ENCODE measurements at regions not wholly inside any gene's neighbourhood (a gene's known extent, or its start where the extent isn't known, plus 50 kb on each side); places are given as distances from the start of the nearest gene placed in this dataset.
A peak's percentile ranks its signal among the peaks of the same experiment; 100 is the strongest.
"Not testable (repeated sequence)": the region's sequence is repeated elsewhere in the genome, so short reads cannot be mapped to it uniquely, and the experiment has no call there.

DNA sequence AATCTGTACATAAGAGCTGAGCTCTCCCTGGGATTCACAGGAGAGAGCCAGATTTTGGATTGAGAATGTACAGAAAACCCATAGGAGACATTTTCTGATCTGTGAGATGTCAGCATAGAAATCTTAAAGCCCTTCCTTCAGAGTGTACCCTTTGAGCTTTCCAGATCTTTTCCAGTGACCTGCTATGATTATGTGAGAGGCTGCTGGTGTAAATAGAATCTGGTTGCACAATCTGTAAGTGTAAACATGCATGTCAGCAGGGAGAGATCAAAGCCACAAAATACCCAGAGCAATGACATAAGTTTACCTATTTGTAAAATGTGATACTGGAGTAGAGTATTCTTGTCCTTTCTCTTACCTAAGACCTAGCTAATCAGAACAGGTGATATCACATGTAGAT lies 471.9 kb downstream of the FOXD4L5 start:
- DNase-seq, result not testable (repeated sequence)

DNA sequence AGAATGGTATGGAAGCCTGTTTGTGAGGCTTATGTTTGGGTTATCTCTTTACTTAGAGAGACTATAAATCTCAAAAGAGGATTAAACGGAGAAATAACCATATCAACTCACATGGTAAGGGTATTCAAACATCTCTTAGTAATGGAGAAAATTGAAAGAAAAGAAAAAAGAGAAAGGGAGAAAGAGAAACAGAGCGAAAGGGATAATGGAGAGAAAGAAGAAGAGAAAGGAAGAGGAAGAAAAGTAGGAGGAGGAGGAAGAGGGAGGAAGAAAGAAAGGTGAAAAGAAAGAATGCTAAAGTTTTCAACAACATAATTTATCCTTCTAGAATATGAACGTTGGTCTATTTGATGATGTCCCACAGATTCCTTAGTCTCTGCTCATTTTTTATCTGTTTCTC lies 506.3 kb downstream of the FOXD4L5 start:
- DNase-seq, result not testable (repeated sequence)

DNA sequence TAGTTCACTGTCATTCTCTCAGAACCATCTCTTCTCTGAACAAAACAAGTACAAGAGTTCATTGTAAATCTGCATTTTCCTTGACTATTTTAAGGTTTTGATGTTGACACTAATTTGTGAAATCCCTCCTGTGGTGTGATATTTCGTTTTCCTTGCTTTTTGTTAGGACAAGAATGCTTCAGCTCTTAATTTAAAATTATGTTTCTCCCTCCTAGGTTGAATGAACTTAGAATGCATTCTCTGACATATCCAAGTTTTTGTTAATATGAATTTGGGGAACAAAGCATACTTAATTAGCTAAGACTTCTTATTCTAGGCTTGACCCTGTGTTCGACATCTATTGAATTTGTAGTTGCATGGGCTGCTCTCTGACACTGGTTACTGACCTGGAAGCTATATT lies 508.7 kb downstream of the FOXD4L5 start:
- not testable (repeated sequence) for DNase-seq

DNA sequence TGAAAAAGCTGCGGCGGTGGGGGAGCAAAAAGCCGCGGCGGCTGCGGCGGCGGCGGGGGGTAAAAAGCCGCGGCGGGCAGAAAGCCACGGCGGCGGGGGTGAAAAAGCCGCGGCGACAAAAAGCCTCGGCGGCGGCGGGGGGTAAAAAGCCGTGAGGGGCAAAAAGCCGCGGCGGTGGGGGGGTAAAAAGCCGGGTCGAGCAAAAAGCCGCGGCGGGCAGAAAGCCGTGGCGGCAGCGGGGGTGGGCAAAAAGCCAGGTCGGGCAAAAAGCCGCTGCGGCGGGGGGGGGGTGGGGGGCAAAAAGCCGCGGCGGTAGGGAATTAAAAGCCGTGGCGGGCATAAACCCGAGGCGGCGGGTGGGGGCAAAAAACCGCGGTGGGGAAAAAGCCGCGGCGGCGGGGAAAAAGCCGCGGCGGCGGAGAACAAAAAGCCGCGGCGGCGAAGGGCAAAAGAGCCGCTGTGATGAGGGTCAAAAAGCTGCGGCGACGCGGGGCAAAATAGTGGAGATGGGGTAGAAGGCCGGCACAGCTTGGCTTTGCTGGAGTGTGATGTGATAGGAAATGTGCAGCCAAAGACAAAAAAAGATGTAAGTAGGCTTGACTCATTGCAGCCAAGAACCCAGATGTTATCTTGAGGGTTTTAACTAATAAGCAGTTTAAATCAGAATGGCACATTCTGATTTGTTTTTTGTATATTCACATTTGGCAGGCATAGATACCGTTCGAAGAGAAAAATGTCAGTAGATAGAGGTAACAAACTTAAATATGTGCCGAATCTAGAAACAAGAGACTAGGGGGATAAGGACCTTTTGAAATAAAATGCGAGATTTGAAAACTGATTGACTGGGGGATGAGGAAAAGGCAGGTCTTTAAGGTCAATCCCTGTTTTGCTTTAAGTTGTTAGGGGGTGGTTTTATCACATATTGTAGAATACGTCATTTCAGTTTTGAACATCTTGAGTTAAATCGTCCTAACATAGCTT lies 509.9 kb downstream of the FOXD4L5 start:
- DNase-seq, result peak in 1 of 2 experiments; percentile 0

DNA sequence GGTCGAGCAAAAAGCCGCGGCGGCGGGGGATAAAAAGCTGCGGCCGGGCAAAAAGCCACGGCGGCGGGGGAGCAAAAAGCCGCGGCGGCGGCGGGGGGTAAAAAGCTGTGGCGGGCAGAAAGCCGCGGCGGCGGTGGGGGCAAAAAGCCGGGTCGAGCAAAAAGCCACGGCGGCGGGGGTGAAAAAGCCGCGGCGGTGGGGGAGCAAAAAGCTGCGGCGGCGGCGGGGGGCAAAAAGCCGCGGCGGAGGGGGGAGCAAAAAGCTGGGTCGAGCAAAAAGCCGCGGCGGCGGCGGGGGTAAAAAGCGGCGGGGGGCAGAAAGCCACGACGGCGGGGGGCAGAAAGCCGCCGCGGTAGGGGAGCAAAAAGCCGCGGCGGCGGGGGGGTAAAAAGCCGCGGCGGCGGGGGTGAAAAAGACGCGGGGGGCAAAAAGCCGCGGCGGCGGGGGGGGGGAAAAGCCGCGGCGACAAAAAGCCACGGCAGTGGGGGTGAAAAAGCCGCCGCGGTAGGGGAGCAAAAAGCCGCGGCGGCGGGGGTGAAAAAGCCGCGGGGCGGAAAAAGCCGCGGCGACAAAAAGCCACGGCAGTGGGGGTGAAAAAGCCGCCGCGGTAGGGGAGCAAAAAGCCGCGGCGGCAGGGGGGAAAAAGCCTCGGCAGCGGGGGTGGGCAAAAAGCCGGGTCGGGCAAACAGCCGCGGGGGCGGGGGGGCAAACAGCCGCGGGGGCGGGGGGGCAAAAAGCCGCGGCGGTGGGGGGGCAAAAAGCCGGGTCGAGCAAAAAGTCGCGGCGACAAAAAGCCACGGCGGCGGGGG lies 510.8 kb downstream of the FOXD4L5 start:
- not testable (repeated sequence) for DNase-seq

- peak in 1 of 2 experiments; percentile 0 for DNase-seq
These were observed 511.5 kb downstream of the FOXD4L5 start for GRCh38 chr9:64773491-64773931.

GRCh38 chr9:64772751-64773331 lies 512.2 kb downstream of the FOXD4L5 start:
- DNase-seq, result not testable (repeated sequence)

DNA sequence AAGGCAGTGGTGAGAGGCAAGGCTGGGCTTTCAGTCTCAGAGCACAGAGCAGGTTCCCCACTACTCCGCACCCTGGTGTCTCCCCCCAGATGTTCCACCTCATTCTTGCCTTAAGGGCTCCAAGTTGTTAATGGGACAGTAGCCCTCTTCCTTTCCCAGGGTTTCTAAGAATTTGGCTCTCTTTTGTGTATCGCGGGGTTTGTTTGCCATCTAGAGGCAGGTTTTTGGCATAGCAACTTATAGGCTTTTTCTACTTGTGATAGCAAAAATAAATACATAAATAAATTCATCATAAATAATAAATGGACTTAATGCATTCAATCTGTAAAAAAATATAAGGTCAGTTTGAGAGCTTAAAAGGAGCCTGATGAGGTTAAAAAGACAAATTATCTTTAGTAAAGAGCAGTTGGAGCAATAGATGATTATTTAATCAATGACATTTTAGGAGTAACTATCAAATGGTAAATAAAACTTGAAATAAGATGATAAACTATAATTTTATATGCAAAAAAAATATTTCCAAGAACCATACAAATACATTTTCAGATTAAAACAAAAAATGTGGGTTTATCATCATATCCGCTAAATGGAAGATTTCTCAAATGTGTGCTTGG lies 512.8 kb downstream of the FOXD4L5 start:
- not testable (repeated sequence) for DNase-seq
